Osteocyte (in vitro differentiated cells): ENCODE measurements at regions not wholly inside any gene's neighbourhood (a gene's known extent, or its start where the extent isn't known, plus 50 kb on each side); places are given as distances from the start of the nearest gene placed in this dataset.
"Not testable (repeated sequence)": the region's sequence is repeated elsewhere in the genome, so short reads cannot be mapped to it uniquely, and the experiment has no call there.

ENCODE experiments used
- DNase-seq: peaks from one replicate; pipeline ENCODE4 v3.0.0; 2021; ENCODE audit warnings: mixed read lengths; ENCODE audit not compliant: unreplicated experiment; ENCODE audit errors: extremely low spot score
- H3K27ac Mint-ChIP-seq: one replicate; pipeline ENCODE4 v1.8.0; 2021; ENCODE audit warnings: mild to moderate bottlenecking, mixed read lengths; ENCODE audit not compliant: unreplicated experiment
- H3K27me3 Mint-ChIP-seq: one replicate; pipeline ENCODE4 v1.8.0; 2021; ENCODE audit warnings: mixed read lengths; ENCODE audit not compliant: unreplicated experiment
- H3K36me3 Mint-ChIP-seq: one replicate; pipeline ENCODE4 v1.8.0; 2021; ENCODE audit warnings: mixed read lengths; ENCODE audit not compliant: unreplicated experiment
- H3K4me1 Mint-ChIP-seq: one replicate; pipeline ENCODE4 v1.8.0; 2021; ENCODE audit warnings: mixed read lengths; ENCODE audit not compliant: unreplicated experiment
- H3K4me3 Mint-ChIP-seq: one replicate; pipeline ENCODE4 v1.8.0; 2021; ENCODE audit warnings: mild to moderate bottlenecking, moderate library complexity, mixed read lengths; ENCODE audit not compliant: unreplicated experiment
- H3K9me3 Mint-ChIP-seq: one replicate; pipeline ENCODE4 v1.8.0; 2021; ENCODE audit warnings: mixed read lengths; ENCODE audit not compliant: unreplicated experiment
- CTCF ChIP-seq: fragments of 200-600 bp; sonication (generic); IDR thresholded peaks from 2 replicates; pipeline ENCODE4 v1.5.0; 2021; ENCODE audit warnings: antibody characterized with exemption, mild to moderate bottlenecking, moderate library complexity

- peaks cover 2% of the 10 kb centered on the region for H3K27me3 Mint-ChIP-seq
- H3K4me3 Mint-ChIP-seq, result no peak overlapping the region
- no peak overlapping the region for H3K27ac Mint-ChIP-seq
- H3K36me3 Mint-ChIP-seq, result no peaks in the 10 kb centered on the region
- peaks cover 2% of the 10 kb centered on the region for H3K4me1 Mint-ChIP-seq
- no peak for TF ChIP-seq CTCF
- no peaks in the 10 kb centered on the region for H3K9me3 Mint-ChIP-seq
- DNase-seq, result no peak
Measured at GRCh38 chr5:121105921-121106320, 641.8 kb downstream of the PRR16 start.

- H3K4me1 Mint-ChIP-seq, H3K27me3 Mint-ChIP-seq, H3K27ac Mint-ChIP-seq, H3K9me3 Mint-ChIP-seq, H3K36me3 Mint-ChIP-seq, H3K4me3 Mint-ChIP-seq, DNase-seq: not testable (repeated sequence)
Measured at GRCh38 chr5:121106721-121107690, 642.9 kb downstream of the PRR16 start.

GRCh38 chr5:121108725-121109124 is 644.6 kb downstream of the PRR16 start:
- no peak for TF ChIP-seq CTCF
- no peak overlapping the region for H3K4me3 Mint-ChIP-seq
- no peaks in the 10 kb centered on the region for H3K9me3 Mint-ChIP-seq
- H3K27ac Mint-ChIP-seq, result no peak overlapping the region
- H3K27me3 Mint-ChIP-seq, result no peaks in the 10 kb centered on the region
- no peaks in the 10 kb centered on the region for H3K36me3 Mint-ChIP-seq
- no peak for DNase-seq
- peaks cover 2% of the 10 kb centered on the region for H3K4me1 Mint-ChIP-seq

GRCh38 chr5:121109817-121110216 is 645.7 kb downstream of the PRR16 start:
- peaks cover 3% of the 10 kb centered on the region for H3K27me3 Mint-ChIP-seq
- no peak overlapping the region for H3K27ac Mint-ChIP-seq
- H3K4me1 Mint-ChIP-seq, result peaks cover 2% of the 10 kb centered on the region
- TF ChIP-seq CTCF, result no peak
- H3K36me3 Mint-ChIP-seq, result no peaks in the 10 kb centered on the region
- H3K4me3 Mint-ChIP-seq, result no peak overlapping the region
- no peaks in the 10 kb centered on the region for H3K9me3 Mint-ChIP-seq
- DNase-seq, result no peak

- Mint-ChIP-seq H3K36me3 (no peaks in the 10 kb centered on the region), H3K4me1 (no peaks in the 10 kb centered on the region), H3K9me3 (peaks cover under 1% of the 10 kb centered on the region), H3K4me3 (no peak overlapping the region), H3K27me3 (peaks cover 9% of the 10 kb centered on the region), H3K27ac (no peak overlapping the region)
- TF ChIP-seq CTCF, result no peak
- DNase-seq, result no peak
Measured at GRCh38 chr5:121121786-121122185, 657.7 kb downstream of the PRR16 start.
